HUDEP-2 (cell line): ENCODE measurements at regions not wholly inside any gene's neighbourhood (a gene's known extent, or its start where the extent isn't known, plus 50 kb on each side); places are given as distances from the start of the nearest gene placed in this dataset.
"Not testable (repeated sequence)": the region's sequence is repeated elsewhere in the genome, so short reads cannot be mapped to it uniquely, and the experiment has no call there.

Experiments used
- DNase-seq, 76 experiments: peaks; one replicate each; lab custom pipeline; 2025; ENCODE audit not compliant: unreplicated experiment in 76 of 76; lab: John Stamatoyannopoulos, UW

DNA sequence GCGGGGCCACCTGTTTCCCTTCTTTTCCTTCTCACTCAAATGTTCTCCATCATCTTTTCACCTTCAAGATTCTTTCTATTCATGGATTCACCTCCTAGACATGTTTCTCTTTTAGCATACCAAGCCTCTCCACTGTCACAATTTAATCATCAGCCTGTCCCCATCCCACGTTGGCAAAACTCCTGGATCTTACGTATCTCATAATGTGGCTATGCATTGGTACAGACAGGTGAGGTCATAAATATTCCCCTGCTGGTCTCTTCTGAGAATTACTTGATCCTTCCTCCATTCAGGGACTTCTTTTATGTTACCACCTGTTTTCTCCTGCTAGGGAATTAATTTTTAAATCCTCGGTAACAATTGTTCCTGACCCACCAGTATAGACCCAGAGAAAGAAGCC is 262.6 kb upstream of the NEBL start:
- no peak for DNase-seq

DNA sequence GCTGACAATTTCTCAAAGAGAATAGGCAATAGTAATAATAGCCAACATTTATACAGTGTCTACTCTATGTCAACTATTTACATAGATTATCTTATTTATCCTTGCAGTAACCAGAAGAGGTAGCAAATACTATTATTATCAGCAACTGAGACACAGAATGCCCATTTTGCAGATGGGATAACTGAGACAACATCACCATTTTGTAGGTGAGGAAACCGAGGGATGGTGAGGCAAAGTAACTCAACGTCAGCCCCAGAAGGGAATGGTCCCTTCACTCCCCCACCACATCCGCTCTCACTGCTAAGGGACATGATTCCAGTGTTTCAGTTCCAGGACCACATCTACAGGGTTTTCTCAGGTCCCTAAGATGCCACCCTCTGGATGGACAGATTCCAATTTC is 261.2 kb upstream of the NEBL start:
- no peak for DNase-seq

DNA sequence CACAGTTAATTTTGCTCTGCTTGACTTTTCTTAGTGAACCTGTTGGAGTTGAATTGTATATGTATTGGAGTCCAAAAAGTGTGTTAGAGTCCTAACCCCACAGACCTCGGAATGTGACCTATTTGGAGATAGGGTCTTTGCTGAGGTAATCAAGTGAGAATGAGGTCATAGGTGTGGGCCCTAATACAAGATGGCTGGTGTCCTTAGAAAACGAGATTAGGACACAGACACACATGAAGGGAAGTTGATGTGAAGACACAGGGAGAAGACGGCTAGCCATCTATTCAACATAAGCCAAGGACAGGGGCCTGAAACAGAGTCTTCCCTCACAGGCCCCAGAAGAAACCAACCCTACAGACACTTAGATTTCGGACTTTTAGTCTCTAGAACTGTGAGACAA is 260.6 kb upstream of the NEBL start:
- no peak for DNase-seq

DNA sequence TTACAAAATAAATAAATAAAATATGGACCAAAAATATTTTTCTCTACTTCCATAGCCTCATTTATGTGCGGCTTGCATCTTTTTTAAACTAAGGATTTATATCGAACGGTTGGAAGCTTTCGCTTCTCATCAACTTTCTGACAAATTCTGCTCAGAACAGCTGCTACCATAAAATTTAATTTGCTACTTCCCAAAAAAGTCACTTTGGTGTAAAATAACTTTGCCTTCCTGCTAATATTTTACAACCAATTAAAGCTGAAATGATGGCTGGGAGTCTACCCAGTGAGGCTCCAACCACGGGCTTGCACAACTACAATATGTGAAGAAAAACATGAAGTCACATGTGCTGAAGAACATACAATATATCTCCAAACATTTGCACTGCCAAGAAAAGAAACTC is 253.1 kb upstream of the NEBL start:
- no peak for DNase-seq

DNA sequence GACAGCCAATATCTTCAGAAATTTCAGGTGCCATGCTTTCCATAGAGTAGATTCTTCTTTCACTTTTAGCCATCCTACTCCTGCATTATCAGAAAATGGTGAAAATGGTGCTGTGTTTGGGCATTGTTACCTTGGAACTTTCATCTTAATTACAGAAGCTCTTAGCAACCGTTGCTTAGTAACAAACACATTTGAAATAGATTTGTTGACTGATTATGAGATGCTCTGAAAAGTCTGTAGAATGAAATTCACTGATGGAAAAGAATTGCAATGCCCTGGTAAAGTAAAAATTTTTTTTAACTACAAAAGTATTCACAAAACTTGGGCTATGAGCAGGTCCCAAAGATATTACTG is 249.3 kb upstream of the NEBL start:
- no peak for DNase-seq

DNA sequence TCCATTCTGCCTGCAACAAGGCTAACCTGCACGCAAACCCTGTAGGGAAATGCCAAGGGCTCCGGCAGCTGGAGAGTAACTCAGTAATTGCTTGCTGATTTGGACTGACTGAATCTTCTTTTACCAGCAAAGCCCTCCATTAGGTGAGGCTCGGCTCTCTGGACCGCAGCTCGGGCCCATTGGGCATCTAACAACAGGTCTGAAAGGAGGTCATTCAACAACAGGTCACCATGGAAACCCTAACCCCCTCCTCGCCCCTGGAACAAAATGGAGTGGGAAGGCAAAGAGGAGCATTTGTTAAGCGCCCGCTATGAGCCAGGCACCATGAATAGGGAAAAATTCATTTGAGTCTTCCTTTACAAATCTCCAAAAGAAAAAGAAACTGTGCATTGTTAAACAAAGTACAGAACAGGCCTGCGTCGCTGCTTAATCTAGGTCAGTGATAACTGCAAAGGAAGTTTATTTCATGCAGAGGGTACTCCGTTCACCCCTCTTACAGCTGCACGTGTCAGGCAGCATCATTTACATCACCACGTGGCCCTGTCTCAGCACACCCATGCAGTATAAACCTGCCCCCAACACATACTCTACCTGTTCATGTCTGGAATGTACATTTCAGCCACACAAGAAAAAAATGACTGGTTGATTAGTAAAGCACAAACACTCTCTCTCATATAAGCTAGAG is 248.8 kb upstream of the NEBL start:
- DNase-seq: no peak

DNA sequence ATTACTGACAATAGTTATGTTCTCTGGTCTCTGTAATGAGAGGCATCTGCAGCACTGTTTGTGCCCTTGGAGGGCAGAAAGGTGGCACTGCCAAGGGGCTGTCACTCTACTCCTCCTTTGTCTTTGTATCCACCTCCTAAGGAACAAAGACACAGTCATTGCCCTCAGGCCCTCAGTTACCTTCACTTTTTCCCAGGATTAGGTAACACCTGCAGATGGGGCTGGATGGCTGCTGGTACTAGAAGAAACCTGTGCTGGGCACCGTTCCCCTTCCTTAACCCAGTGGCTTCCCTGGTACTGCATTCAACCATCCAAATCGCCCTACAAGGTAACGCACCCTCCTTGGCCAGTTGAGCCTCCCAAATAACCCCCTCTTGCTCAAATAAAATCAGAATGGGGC is 246.9 kb upstream of the NEBL start:
- DNase-seq: no peak

DNA sequence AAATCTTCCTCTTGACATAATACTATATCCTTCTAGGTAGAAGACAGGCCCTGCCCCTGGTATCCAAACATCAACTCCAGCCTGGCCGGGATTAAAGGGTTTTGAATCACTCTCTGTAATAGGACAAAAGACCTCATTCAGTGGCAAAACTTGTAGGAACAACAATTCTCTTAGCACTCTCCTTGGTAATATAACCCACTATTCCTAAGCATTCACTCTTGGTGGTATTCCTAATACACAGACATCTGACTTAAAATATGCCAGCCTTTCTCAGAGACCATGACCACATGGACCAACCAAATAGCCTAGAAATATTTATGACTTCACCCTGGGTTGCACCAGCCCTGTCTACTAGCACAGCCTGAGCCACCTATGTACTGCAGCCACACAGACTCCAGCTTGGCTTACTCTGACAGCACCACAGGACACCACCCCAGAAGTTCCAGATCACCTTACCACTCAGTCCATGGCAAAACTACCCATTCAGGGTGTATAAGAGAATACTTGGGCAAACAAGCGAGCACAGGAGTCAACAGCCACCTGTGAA is 244.9 kb upstream of the NEBL start:
- no peak for DNase-seq

DNA sequence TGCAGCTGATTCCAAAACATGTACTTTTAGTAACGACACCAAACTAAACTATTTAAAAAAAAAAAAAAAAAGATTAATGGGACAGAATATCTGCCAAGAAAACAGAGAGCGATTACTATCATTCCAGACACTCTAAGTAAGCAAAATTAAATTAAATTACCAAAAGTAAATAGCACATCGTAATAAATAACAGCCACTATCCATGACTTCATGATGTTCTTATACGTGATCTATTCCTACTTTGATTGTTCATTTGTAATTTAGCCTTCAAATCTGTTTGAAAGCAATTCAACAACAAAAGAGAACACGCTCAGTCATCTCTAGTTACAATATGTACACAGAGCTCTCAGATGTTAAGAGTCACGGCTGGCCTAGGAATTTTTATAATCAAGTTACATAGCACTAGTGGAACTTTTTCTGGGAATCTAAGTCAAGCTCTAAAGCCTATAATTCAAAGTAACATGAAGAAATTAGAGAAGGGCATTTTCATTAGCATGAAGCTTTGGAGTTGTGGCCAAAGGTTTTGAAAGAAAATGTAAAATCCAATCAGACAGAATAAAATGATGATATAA is 241.7 kb upstream of the NEBL start:
- no peak for DNase-seq

DNA sequence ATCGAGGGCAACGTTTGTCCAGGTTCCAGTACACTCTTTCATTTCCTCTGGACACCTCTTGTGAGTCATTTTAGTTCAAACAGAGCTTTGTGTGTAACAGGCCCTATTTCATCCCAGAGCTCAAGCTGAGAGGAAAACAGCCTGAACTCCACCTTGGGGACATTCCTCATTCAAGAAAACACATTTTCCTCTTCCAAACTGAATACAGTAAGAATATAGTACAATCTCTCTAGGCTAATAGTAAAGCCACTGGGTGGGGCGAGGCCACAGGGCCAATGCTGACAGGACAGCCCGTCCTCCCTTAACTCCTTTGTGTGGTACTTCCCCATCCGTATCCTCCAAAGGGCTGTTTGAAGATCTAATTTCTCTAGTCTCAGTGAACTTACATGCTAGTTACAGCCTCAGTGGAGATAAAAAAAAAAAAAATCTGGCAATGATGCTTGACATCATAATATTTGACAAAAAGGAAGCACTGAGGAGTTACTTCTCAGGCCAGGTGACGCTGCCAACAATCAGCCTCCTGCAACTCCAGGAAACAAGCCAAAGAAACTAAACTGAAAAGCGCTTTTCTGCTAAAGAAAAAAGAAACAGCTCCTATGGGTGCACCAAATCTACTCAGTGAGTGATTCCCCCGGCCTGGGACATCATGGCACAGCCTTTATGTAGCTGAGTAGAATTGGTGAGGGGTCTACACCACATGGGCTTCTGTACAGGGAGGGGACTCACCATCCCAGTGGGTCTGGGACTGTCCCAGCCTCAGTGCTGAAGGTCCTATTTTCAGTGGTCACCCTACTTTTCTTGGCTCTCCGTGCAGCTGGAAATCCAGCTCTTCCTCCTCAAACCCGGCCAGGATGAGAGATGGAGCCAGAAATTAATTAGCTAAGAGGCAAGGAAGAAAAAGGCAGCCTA is 238.2 kb upstream of the NEBL start:
- DNase-seq: no peak

DNA sequence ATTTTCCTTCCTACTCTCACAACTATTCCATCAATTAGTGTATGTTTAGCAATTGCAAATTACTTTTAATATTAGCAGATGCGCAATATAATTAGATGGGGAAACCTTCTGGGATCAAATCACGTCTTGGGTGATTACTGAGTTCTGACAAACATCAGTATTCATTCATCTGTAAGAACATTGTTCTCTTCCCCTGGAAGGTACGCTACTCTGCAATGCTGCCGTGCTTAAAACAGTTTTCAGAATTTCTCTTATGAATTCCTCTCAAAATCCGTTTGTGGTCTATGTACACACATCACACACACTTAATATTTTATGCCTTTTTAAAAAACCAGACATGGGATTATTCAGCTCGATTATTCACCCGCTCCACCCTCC is 237.5 kb upstream of the NEBL start:
- no peak for DNase-seq

DNA sequence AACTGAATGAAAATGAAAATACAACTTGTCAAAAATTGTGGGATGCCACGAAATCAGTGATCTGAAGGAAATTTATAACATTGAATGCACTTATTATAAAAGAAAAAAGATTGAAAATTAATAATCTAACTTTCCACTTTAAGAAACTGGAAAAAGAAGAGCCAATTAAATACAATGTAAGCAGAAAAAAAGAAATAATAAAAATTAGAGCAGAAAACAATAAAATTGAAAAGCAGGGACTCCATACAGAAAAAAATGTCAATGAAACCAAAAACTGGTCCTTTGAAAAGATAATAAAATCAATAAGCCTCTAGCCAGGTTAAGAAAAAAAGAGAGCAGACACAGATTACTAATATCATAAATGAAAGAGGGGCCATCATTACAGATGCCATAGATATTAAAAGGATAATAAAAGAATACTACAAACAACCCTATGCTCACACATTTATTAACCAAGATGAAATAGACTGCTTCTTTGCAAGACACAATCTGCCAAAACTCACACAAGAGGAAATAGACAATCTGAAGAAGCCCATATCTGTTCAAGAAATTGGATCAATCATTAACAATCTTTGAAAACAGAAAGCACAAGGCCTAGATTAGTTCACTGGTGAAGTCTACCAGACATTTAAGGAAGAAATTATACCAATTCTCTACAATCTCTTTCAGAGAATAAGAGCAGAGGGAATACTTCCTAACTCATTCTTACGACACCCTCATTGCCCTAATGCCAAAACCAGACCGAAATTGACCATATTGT is 233.8 kb upstream of the NEBL start:
- DNase-seq: no peak

DNA sequence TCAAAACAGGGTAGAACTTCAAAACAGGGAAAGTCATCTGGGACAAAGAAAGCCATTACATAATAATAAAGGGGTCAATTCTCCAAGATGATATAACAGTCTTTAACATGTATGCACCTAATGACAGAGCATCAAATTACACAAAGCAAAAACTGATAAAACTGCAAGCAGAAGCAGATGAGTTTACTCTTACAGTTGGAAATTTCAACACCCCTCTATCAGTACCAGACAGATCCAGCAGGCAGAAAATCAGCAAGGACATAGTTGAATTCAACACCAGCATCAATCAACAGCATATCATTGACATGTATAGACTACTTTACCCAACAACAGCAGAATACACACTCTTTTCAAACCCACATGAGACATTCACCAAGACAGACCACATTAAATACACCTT is 233.0 kb upstream of the NEBL start:
- no peak for DNase-seq

DNA sequence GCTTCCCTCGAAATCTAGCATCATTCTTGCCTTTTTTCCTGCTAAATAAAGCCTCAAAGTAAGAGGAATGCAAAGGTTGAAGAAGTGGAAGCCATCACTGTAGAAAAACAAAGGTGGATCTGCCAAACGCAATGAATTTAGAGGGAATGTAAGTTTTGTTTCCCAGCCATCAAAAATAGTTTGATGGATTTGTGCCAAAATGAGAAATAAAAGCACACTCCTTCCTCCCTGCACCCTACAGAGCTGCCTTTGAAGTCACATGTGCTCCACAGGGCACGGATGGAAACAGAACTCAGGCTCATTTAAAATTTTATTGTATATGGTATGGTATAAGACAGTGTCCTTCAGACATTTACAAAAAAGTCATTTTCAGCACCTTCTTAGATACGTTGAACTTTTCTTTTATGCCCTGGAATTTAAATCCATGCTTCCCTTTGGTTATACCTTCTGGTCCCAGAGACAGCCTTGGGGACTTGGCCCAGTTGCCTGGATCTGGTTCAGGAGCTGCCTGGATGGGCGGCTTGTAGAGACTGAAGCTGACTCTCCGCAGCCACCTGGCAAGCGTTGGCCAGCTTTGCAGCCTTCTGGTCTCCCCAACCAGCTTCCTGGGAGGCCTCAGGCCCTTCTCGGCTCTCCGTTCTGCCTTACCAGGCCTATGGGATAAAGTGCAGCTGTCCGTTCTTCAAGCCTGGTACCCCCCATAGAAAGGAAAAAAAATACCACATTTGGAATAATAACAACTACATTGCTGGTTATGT is 228.5 kb upstream of the NEBL start:
- DNase-seq: no peak

DNA sequence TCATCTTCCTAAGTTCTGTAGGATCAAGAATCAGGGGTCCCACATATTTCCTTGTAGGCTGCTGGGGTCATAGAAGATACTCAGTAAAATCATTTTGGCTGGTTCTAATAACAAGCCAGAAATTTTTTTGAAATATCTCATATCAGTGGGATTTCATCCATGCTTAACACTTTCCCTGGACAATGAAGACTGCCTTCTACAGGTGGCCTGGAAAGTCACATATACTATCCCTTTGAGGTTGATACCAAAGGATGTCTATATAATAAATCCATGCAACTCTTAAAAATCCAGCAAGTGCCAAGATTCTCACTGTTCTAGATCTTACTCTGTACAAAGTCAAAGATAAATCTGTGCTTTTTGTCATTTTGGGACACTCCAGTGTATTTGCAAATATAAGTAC is 225.8 kb upstream of the NEBL start:
- no peak for DNase-seq

DNA sequence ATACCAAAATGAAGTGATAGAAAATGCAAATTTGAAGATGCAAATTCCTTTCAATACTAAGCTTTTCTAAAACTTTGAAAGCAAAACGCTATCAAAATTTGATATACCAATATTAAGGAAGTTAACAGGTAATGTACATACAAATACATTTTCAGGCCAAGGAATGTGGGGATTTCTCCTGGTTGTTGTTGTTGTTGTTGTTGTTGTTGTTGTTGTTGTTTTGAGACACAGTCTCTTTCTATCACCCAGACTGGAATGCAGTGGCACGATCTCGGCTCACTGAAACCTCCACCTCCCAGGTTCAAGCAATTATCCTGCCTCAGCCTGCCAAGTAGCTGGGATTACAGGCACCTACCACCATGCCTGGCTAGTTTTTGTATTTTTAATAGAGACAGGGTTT is 224.7 kb upstream of the NEBL start:
- not testable (repeated sequence) for DNase-seq

DNA sequence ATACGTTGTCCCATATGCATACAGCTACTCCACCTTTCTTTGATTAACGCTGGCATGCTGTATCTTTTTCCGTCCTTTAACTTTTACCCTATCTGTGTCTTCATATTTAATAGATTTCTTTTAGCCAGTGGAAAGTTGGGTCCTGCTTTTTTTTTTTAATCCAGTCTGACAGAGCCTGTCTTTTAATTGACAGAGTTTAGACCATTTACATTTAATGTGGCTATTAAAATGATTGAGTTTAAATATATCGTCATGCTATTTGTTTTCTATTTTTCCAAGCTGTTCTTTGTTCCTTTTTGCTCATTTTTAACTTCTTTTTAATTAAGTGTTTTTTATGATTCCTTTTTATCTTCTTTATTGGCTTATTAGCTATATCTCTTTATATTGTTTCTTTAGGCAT is 217.6 kb upstream of the NEBL start:
- no peak for DNase-seq

DNA sequence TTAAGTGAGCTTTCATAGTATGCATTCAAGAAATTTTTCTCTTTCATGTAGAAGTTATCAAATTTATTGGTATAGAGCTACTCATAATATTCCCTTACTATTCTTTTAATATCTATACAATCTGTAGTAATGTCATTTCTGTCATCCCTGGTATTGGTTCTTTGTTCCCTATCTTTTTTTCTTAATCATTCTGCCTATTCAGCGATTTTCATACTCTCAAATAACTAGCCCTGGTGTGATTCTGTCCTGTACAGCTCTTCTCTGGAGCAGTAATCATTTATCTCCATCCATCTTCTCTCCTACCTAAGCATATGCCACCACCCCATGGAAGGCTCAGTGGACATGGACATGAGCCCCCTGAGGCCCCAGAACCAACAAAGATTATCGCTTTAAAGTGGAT is 213.2 kb upstream of the NEBL start:
- DNase-seq: no peak

DNA sequence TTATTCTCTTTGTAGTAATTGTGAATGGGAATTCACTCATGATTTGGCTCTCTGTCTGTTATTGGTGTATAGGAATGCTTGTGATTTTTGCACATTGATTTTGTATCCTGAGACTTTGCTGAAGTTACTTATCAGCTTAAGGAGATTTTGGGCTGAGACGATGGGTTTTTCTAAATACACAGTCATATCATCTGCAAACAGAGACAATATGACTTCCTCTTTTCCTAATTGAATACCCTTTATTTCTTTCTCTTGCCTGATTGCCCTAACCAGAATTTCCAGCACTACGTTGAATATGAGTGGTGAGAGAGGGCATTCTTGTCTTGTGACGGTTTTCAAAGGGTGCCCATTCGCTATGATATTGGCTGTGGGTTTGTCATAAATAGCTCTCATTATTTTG is 209.8 kb upstream of the NEBL start:
- not testable (repeated sequence) for DNase-seq

DNA sequence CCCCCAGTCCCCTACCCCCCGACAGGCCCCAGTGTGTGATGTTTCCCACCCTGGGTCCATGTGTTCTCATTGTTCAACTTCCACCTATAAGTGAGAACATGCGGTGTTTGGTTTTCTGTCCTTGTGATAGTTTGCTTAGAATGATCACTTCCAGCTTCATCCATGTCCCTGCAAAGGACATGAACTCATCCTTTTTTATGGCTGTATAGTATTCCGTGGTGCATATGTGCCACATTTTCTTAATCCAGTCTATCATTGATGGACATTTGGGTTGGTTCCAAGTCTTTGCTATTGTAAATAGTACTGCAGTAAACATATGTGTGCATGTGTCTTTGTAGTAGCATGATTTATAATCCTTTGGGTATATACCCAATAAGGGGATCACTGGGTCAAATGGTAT is 208.2 kb upstream of the NEBL start:
- not testable (repeated sequence) for DNase-seq
